ENCODE measurements at regions not wholly inside any gene's neighbourhood (a gene's known extent, or its start where the extent isn't known, plus 50 kb on each side); places are given as distances from the start of the nearest gene placed in this dataset.

DNA sequence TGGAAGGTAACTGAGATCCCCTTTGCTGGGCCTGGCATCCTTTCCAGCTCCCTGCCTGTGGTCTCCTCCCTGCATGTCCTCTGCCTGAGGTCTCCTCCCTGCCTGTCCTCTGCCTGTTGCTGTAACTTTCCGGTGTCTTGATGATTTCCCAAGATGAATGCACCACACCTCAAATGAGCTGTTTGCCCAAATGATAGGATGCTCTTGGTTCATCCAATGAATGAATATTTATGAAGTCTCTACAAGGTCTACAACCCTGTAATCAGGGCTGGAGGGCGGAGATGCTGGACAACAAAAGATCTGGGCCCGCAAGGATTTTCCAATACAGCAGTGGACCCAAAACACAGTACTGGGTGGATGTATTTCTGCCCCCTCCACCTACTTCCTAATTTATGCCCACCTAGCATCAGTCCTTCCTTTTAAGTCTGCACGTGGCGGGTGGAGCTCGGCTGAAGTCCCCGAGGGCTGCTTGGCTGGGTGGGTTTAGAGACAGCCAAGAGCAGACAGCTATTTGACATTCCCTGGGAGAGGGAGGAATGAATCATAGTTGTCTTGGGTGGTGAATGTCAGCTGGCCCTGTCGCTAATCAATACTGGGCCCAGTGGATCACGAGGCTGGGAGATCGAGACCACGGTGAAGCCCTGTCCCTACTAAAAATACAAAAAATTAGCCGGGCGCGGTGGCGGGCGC is 60.3 kb upstream of the GRHL3 start:
- TF ChIP-seq, protein P1, sequence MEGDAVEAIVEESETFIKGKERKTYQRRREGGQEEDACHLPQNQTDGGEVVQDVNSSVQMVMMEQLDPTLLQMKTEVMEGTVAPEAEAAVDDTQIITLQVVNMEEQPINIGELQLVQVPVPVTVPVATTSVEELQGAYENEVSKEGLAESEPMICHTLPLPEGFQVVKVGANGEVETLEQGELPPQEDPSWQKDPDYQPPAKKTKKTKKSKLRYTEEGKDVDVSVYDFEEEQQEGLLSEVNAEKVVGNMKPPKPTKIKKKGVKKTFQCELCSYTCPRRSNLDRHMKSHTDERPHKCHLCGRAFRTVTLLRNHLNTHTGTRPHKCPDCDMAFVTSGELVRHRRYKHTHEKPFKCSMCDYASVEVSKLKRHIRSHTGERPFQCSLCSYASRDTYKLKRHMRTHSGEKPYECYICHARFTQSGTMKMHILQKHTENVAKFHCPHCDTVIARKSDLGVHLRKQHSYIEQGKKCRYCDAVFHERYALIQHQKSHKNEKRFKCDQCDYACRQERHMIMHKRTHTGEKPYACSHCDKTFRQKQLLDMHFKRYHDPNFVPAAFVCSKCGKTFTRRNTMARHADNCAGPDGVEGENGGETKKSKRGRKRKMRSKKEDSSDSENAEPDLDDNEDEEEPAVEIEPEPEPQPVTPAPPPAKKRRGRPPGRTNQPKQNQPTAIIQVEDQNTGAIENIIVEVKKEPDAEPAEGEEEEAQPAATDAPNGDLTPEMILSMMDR (IDR thresholded peaks at IDR 0.05; ENCODE audit: insufficient read depth, low read length, missing control alignments), result no peak
- CTCF ChIA-PET, result interaction anchor here (1.1 to 2.0 kb wide), 3 partner anchors 19 to 132 kb away, joined by 3 to 7 read pairs (median 4); no protein-coding TSS in a partner anchor
- H3K4me3 ChIP-seq (ENCODE audit: low read depth, low read length), result no peak overlapping the region
- POLR2A ChIA-PET, result no interaction called here
- DNase-seq (ENCODE audit: low read depth, low spot score), result no peak

DNA sequence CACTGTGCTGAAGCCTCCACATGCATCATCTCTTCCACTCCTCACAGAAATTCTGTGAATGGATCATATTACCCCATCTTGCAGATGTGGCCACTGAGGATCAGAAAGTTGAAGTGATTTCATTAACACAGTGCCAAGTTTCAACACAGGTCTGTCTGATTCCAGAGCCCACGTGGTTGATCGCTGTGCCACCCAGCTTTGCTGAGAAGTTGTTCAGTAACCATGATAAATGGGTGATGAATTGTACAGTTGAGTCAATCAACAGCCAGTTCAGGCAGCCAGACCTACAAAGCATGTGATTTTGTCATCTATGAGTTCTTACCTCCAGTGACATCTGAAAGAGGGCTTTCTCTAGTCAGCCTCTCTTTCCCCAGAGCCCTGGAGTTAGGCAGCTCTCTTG is 61.8 kb upstream of the GRHL3 start:
- ChIA-PET CTCF (interaction anchor here (0.8 to 2.0 kb wide), 2 partner anchors 8 to 56 kb away, joined by 4 to 7 read pairs; no protein-coding TSS in a partner anchor), POLR2A (no interaction called here)
- TF ChIP-seq, protein P1 (IDR thresholded peaks at IDR 0.05; ENCODE audit: insufficient read depth, low read length, missing control alignments), result no peak
- H3K4me3 ChIP-seq (ENCODE audit: low read depth, low read length), result no peak overlapping the region
- DNase-seq (ENCODE audit: low read depth, low spot score), result no peak

DNA sequence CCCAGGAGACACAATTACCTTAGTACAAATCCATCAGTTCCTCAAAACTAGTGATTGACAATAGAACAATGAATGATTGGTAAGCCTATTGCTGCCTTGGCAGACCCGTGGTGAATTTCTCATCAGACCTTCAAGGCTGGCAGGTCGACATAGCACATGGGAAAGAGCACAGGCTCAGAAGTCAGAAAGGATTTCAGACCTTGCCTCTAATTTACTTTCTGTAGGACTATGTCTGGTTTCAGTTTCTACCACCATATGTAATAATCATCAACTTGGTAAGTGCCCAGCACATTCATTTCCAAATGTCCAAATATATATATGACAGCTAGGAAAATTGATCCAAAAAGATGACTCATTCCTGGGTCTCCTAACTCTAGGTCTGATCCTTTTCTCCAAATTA is 62.5 kb upstream of the GRHL3 start:
- TF ChIP-seq, protein P1 (IDR thresholded peaks at IDR 0.05; ENCODE audit: insufficient read depth, low read length, missing control alignments), result no peak
- no peak overlapping the region for H3K4me3 ChIP-seq (ENCODE audit: low read depth, low read length)
- ChIA-PET POLR2A (no interaction called here), CTCF (interaction anchor here (0.8 kb wide), 1 partner anchor 8 kb away, joined by 4 read pairs; no protein-coding TSS in a partner anchor)
- DNase-seq (ENCODE audit: low read depth, low spot score), result no peak

DNA sequence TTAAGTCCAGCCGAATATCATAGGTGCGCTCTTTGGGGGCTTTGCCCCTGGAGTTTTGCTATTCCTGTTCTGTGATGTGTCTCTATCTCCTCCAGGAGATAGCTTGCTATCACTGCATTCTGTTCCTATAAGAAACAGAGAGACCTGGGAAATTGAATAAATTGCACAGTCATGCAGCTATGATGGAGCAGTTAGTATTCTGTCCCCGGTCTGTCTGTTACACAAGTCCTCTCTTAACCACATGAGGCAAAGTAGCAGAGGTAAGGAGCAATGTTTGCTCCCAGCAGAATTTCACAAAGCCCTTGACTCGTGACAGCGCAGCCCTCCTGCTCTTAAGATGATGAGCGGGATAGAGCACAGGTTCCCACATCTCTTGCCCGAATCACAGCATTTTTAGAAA is 63.9 kb upstream of the GRHL3 start:
- CTCF ChIA-PET, result interaction anchor here (1.1 kb wide), 1 partner anchor 130 kb away, joined by 4 read pairs; no protein-coding TSS in a partner anchor

DNA sequence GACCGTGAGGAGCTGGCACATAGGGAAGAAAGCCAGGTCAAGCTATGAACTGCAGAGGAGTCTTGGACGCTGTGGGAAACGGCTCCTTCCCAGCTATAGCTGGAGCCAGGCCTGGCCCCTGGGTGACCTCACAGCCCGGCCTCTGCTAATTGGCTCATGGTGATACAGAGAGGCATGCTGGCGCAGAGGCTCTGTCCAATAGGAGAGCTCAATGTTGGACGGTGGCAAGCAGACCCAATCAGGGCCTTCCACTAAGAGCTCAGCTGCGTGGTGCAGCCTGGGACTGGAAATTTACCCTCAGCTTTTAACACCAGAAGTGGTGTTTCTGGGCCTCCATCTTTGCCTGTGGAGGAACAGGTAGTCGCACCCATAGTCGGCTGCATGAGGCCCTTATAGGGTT is 64.4 kb upstream of the GRHL3 start:
- no peak overlapping the region for H3K4me3 ChIP-seq (ENCODE audit: low read depth, low read length)
- TF ChIP-seq, protein P1 (IDR thresholded peaks at IDR 0.05; ENCODE audit: insufficient read depth, low read length, missing control alignments), result no peak
- no peak for DNase-seq (ENCODE audit: low read depth, low spot score)
- ChIA-PET CTCF (interaction anchor here (1.1 kb wide), 1 partner anchor 131 kb away, joined by 4 read pairs; no protein-coding TSS in a partner anchor), POLR2A (no interaction called here)

More for the DNA sequence above, 63.9 kb upstream of the GRHL3 start:
- no peak for DNase-seq (ENCODE audit: low read depth, low spot score)
- TF ChIP-seq, protein P1 (IDR thresholded peaks at IDR 0.05; ENCODE audit: insufficient read depth, low read length, missing control alignments), result no peak
- POLR2A ChIA-PET, result no interaction called here
- H3K4me3 ChIP-seq (ENCODE audit: low read depth, low read length), result no peak overlapping the region

DNA sequence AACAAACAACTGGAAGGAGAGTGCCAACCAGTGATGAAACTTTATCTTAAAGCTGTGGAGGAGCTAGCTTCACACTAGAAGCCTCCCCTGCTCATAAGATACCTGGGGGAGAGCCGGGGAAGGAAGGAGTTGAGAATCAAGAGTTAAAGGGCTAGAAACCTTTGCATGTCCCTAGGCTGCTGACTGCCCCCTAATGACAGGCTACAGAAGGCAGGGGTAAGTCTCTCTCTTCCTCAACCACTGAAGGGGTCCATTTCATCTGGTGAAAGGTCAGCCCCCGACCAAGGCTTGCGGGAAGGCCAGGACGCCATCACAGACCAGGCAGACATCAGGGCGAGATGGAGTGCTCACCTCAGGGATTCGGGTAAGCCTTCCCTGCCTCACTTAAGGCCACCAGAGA is 65.6 kb upstream of the GRHL3 start:
- ChIA-PET POLR2A (no interaction called here), CTCF (interaction anchor here (1.8 kb wide), 1 partner anchor 138 kb away, joined by 4 read pairs; no protein-coding TSS in a partner anchor)
- no peak overlapping the region for H3K4me3 ChIP-seq (ENCODE audit: low read depth, low read length)
- TF ChIP-seq, protein P1 (IDR thresholded peaks at IDR 0.05; ENCODE audit: insufficient read depth, low read length, missing control alignments), result no peak
- no peak for DNase-seq (ENCODE audit: low read depth, low spot score)
